ENCODE measurements at regions not wholly inside any gene's neighbourhood (a gene's known extent, or its start where the extent isn't known, plus 50 kb on each side); places are given as distances from the start of the nearest gene placed in this dataset.
A peak's percentile ranks its signal among the peaks of the same experiment; 100 is the strongest.

DNA sequence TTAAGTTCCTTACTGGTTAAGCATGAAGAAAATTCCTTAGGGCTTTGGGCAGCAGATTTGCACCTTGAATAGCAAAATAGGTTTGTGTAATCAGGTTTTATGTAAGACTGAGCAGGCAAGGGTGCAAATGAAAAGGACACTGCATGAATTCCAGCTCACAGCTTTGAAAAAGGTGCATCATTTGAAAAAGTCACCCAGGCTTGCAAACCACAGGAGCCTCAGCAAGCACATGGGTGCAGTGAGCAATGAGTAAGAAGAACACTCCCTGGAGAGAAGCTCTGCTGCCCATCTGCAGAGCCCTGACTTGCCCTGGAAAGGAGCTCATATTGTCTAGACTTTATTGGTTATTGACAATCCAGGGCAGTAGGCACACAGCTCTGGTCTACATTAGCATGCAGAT, 165.6 kb upstream of the KCNJ16 start:
- intact Hi-C loops (cut with DNase I): no loop called here
- DNase-seq (ENCODE audit: low spot score): no peak
- no peak for ATAC-seq

DNA sequence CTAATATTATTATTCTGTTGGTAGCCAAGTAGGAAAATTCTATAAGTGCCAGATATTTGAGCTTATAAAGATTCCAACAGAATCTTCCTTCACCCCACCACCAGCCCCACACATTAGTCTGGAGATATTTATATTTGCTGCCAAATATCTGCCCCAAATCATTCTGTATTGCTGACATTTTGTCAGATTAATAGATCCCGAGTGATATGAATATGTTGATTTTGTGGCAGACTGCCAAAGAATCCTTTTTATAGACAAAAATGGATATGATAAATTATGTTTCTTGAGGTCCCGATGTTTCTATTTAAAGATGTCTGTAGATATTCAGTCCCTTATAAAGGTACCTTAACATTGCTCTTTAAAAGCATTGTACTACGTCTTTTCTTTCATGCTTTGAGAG, 162.2 kb upstream of the KCNJ16 start:
- intact Hi-C loops (cut with DNase I): no loop called here
- no peak for ATAC-seq
- no peak for DNase-seq (ENCODE audit: low spot score)

DNA sequence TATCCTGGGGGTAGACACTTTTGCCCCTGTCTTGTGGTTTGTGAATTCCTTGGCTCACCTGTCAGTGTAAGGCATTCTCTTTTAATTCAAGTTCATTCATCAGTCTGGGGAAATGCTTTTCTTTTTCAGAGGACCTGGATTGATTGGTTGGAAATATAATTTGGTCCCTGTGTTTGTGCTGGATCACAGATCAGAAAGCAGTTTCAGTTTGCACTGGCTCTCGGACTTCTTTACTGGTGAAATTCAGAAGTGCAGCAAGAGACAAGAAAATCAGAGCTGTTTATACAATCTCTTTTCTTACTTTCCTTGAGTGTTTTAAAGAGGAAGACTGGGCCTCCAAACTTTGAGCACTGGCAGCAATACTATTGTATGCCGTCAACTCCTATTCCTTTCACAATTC, 161.8 kb upstream of the KCNJ16 start:
- peak; percentile 76 for ATAC-seq
- intact Hi-C loops (cut with DNase I): no loop called here

GRCh38 chr17:69913616-69914015, 161.4 kb upstream of the KCNJ16 start:
- DNase-seq (ENCODE audit: low spot score) (no peak), ATAC-seq (no peak)
- intact Hi-C loops (cut with DNase I): no loop called here

More for the DNA sequence above, 161.8 kb upstream of the KCNJ16 start:
- no peak for DNase-seq (ENCODE audit: low spot score)

- intact Hi-C loops (cut with DNase I): no loop called here
- ATAC-seq (no peak), DNase-seq (ENCODE audit: low spot score) (no peak)
These were observed 160.5 kb upstream of the KCNJ16 start for GRCh38 chr17:69914520-69914919.

GRCh38 chr17:69916761-69917160, 158.3 kb upstream of the KCNJ16 start:
- DNase-seq (ENCODE audit: low spot score) (no peak), ATAC-seq (no peak)
- intact Hi-C loops (cut with DNase I): no loop called here

DNA sequence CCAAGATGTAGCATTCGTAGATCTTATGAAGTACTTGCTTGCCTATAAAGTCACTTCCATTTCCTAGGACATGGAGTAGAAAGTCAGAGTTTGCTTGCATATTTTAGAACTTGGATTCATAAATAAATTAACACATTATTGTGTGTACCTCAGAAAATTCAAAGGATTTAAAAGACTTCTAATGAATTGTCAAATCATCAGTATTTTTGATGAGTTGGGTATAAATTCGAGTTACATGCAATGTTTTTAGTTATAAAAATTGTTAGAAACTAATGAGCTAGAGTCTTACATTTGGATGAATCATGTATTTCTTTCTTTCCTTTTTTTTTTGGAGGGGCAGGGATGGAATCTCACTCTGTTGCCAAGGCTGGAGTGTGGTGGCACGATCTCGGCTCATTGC, 156.9 kb upstream of the KCNJ16 start:
- DNase-seq (ENCODE audit: low spot score): no peak
- intact Hi-C loops (cut with DNase I): no loop called here
- no peak for ATAC-seq

GRCh38 chr17:69919789-69920188, 155.2 kb upstream of the KCNJ16 start:
- ATAC-seq (no peak), DNase-seq (ENCODE audit: low spot score) (no peak)
- intact Hi-C loops (cut with DNase I): no loop called here

DNA sequence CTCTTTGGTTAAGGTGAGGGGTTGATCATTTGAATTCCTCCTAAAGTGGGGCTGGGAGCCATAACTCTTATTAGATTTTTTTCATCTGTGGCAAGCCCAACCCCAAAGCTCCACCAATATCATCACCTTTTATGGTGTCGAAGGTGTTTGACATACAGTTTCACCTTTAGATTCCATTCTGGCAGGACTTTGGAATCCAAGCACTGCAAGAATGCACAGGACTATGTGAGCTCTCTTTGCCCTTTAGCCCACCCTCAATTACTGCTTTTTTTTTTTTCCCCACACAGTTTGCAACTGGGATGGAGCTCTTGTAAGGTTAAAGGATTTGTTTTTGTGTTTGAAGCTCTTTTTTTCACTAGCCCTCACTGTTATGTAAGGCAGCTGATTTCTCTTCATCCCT, 154.0 kb upstream of the KCNJ16 start:
- ATAC-seq: no peak
- intact Hi-C loops (cut with DNase I): no loop called here

DNA sequence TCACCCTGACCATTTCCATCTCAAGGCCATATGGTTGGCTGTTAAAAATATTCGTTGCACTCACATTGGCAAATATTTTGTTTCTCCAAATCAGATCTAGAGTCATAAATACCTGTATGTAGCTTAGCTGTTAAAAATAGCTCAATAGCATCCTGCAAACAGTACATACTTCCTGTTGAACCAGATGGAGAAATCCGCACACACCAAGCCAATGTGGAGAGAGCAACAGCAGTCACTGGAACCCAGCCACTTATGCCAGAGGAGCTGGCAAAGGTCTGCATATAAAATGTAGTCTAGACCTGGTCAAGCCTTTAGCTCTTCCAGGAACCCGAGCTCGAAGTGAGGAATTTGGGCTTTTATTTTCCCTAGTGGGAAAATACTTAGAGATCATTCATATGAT, 146.4 kb upstream of the KCNJ16 start:
- intact Hi-C loops (cut with DNase I): no loop called here
- DNase-seq (ENCODE audit: low spot score) (no peak), ATAC-seq (no peak)

More for the DNA sequence above, 154.0 kb upstream of the KCNJ16 start:
- DNase-seq (ENCODE audit: low spot score): no peak

DNA sequence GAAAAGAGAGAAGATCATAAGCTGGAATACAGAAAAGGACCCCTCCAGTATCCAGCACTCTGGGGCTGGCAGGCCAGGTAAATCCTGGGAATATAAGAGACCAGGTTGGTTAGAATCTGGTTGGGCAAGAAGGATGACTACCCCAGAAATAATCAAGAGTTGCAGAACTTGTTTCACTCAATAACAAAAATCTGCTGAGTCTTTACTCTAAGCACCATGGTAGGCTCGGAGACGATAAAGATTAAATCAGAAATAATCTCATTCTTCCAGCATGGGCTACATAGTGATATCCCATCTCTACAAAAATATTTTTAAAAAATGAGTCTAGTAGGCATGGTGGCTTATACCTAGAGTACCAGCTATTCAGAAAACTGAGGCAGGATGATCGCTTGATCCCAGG, 138.0 kb upstream of the KCNJ16 start:
- intact Hi-C loops (cut with DNase I): no loop called here
- ATAC-seq (no peak), DNase-seq (ENCODE audit: low spot score) (no peak)

DNA sequence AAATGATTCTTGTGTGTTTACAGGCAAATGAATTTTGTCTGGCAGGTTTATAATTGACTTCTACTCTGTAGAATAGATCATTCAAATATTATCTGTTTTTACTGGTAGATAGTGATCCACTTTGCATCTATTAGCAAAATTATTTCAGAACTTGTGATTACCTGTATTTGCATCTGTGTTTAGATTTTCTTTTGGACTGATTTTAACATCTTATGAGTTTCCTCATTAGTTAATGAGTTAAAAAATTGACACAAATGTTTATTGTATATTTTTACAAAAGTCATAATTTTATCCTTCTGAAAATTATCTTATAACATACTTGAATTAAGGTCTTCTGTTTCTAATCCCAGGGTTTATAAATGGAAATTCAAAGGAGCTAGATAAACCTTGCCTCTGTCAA, 132.0 kb upstream of the KCNJ16 start:
- intact Hi-C loops (cut with DNase I): no loop called here
- no peak for DNase-seq (ENCODE audit: low spot score)

DNA sequence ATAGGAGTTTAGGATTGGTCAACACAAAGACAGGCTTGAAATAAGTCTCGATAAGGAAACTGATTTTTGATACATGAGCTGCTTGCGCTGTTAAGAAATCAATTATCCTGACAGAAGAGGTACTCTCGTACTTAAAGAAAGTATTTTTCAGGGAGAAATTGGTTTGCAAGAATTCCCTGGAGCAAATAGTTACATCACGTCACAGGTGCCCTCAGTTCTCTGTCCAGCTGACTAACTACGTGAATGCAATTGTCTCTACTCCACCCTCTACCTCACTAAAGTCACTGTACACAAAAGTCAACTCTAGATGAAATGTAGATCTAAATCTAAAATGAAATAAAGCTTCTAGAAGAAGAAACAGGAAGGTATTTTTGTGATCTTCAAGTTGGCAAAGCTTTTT, 130.6 kb upstream of the KCNJ16 start:
- intact Hi-C loops (cut with DNase I): no loop called here
- ATAC-seq (no peak), DNase-seq (ENCODE audit: low spot score) (no peak)

More for the DNA sequence above, 132.0 kb upstream of the KCNJ16 start:
- ATAC-seq: no peak

DNA sequence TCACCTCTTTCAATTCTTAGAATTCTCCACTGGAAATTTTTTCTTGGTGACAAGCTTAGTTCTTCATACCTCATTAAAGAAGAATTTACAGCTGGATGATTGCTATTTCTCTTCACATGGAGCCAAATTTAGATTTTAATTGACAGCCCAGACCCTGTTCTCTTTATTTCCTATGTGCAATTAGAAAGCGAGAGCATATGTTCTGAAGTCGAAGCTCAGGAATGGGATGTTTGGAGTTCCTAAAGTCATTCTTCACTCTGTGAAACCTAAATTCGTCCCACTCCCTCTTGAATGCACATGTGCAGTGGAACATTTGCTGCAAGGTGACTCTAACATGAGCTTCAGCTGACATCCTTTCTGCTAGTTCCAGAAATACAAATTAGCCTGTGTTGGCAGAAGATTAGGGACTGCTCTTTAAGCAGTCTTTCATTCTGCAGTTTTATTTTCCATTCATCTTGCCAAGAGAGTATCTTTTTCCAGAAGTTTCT, 129.3 kb upstream of the KCNJ16 start:
- ATAC-seq (peak; percentile 62), DNase-seq (ENCODE audit: low spot score) (no peak)
- intact Hi-C loops (cut with DNase I): no loop called here

DNA sequence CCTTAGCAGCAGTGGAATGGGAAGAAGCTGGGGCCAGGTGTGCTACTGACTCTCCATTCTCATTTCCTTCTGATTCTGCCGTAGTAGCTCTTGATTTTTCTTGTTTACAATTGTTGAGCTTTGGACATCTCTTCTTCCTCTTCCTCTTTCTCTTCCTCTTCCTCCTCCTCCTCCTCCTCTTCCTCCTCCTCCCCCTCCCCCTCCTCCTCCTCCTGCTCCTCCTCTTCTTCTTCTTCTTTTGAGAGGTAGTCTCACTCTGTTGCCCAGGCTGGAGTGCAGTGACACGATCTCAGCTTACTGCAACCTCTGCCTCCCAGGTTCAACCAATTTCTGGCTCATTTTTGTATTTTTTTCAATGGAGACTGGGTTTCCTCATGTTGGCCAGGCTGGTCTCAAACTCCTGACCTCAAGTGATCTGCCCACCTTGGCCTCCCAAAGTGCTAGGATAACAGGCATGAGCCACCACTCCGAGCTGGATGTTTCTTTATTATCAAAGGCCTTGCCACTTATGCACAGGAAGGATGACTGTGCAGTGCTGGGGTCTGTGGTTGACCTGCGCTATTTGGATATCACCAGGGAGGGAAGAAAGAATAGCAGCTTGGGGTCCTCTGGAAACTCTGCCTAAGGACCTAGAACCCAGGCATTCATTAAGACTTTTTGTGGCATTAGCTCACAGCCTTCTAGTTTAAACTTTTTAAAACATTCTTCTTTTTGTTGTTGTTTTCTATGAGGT, 127.8 kb upstream of the KCNJ16 start:
- DNase-seq (ENCODE audit: low spot score) (no peak), ATAC-seq (no peak)
- intact Hi-C loops (cut with DNase I): no loop called here

DNA sequence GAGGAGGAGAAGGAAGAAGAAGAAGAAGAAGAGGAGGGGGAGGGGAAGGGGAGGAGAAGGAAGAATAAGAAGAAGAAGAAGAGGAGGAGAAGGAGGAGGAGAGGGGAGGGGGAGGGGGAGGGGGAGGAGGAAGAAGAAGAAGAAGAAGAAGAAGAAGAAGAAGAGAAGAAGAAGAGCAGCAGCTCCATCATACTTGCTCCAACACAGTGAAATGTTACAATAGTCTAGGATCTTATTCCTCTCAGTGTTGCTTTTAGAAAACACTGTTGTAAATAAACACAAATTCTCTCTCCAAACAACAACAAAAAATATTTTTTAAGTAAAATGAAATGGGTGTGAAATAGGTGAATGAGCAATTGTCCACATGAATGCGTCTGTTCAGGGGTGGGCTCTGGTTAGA, 126.6 kb upstream of the KCNJ16 start:
- ATAC-seq (no peak), DNase-seq (ENCODE audit: low spot score) (no peak)
- intact Hi-C loops (cut with DNase I): loop anchor here (2.0 kb wide), 1 partner anchor 48 kb away; no protein-coding TSS in a partner anchor

- intact Hi-C loops (cut with DNase I): loop anchor here (2.0 kb wide), 1 partner anchor 49 kb away; no protein-coding TSS in a partner anchor
- ATAC-seq (no peak), DNase-seq (ENCODE audit: low spot score) (no peak)
These were observed 125.5 kb upstream of the KCNJ16 start for GRCh38 chr17:69949496-69949895.

- intact Hi-C loops (cut with DNase I): loop anchor here (2.0 kb wide), 1 partner anchor 49 kb away; no protein-coding TSS in a partner anchor
- ATAC-seq (no peak), DNase-seq (ENCODE audit: low spot score) (no peak)
These were observed 124.9 kb upstream of the KCNJ16 start for GRCh38 chr17:69949973-69950695.

DNA sequence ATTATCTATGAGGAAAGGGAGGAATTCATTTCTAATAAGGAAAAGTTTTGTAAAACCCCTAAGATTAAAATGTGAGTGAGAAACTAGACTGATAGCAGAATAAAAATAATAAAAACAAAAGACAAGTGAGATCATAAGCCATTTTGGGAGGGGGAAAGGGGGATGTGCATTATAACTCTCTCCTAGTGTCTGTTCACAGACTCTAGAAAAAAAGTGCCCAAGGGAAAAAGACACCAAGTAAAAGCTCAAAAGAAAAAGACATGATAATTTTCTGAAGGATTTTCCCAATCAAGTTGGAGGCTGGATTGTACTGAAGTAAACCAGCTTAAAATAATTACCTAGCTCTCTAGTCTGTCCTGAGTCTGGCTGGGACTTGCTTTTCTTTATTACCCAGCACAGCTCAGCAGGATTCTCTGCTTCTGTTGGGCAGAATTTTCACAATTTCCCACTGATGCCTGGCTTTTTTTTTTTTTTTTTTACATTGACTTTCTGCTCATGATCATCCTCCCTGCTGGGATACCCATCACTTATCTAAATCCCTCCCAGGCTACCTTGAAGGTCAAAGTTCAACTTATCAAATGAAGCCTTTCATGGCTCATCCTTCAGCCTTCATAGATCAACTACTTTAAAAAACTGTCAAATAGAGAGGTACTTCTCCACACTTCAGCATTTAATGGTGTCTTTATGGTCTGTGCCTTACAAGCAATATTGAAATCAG, 124.2 kb upstream of the KCNJ16 start:
- intact Hi-C loops (cut with DNase I): no loop called here
- DNase-seq (ENCODE audit: low spot score) (no peak), ATAC-seq (no peak)

All from sciatic nerve (tissue), 2 donors.